B cell (primary cell): ENCODE measurements at regions not wholly inside any gene's neighbourhood (a gene's known extent, or its start where the extent isn't known, plus 50 kb on each side); places are given as distances from the start of the nearest gene placed in this dataset.

ENCODE experiments used
- ATAC-seq: fragments of 200-7000 bp; cut with Tn5 transposase; one replicate; pipeline ENCODE4 v1.10.0; 2021; ENCODE audit warnings: low read depth, mild to moderate bottlenecking, moderate number of reproducible peaks, moderate library complexity
- CTCF ChIA-PET: fragments of 350-600 bp; sonication (Branson Sonifier 250); formaldehyde crosslinking; loops from one replicate; lab custom pipeline; 2021; ENCODE audit warnings: antibody characterized with exemption, inconsistent platforms; lab: Charles Lee
- POLR2A ChIA-PET: fragments of 350-600 bp; sonication (Branson Sonifier 250); formaldehyde crosslinking; loops from one replicate; lab custom pipeline; 2021; ENCODE audit warnings: antibody characterized with exemption; lab: Charles Lee
- DNase-seq: peaks from one replicate; pipeline ENCODE4 v3.0.0; 2013
- H2AFZ ChIP-seq: 2 replicates; pipeline ENCODE4 v1.6.1; 2012; ENCODE audit warnings: mild to moderate bottlenecking, low read depth, low read length; ENCODE audit not compliant: insufficient read depth, poor library complexity, severe bottlenecking
- H3K27ac ChIP-seq, 2 donors: 1 replicate in 1 of 2; 2 replicates in 1 of 2; pipeline ENCODE4 v1.5.1; 2012 to 2013; ENCODE audit warnings: low read length in 2 of 2, mild to moderate bottlenecking in 2 of 2, moderate library complexity in 1 of 2
- H3K27me3 ChIP-seq, 4 experiments: fragments of 200-600 bp in 1 of 4; sonication (generic) in 1 of 4; replicated peaks in 1 of 4; 1 replicate in 2 of 4; 2 replicates in 2 of 4; pipeline versions ENCODE4 v1.6.1 to v1.7.0; 2013 to 2016; ENCODE audit warnings: low read length in 3 of 4, mild to moderate bottlenecking in 2 of 4, mixed read lengths in 1 of 4, moderate library complexity in 1 of 4; ENCODE audit not compliant: insufficient read depth in 4 of 4, control insufficient read depth in 3 of 4; ENCODE audit errors: control extremely low read depth in 1 of 4
- H3K36me3 ChIP-seq, 2 experiments: replicated peaks in 1 of 2; 1 replicate in 1 of 2; 2 replicates in 1 of 2; pipeline versions ENCODE4 v1.6.1 to v1.7.1; 2013; ENCODE audit warnings: low read length in 1 of 2; ENCODE audit not compliant: insufficient read depth in 2 of 2, control insufficient read depth in 1 of 2; ENCODE audit errors: control extremely low read depth in 1 of 2, extremely low read depth in 1 of 2
- H3K4me1 ChIP-seq, 2 donors: fragments of 200-600 bp in 1 of 2; sonication (generic) in 1 of 2; 1 replicate in 1 of 2; 2 replicates in 1 of 2; pipeline versions ENCODE4 v1.5.1 to v1.6.1; 2013 to 2017; ENCODE audit warnings: low read length in 2 of 2; ENCODE audit not compliant: control insufficient read depth in 2 of 2, insufficient read depth in 2 of 2
- H3K4me2 ChIP-seq: replicated peaks from 2 replicates; pipeline ENCODE3; 2012; ENCODE audit warnings: mild to moderate bottlenecking, low read depth, low read length; ENCODE audit not compliant: poor library complexity, severe bottlenecking
- H3K4me3 ChIP-seq, 5 experiments: fragments of 200-600 bp in 1 of 5; sonication (generic) in 1 of 5; 1 replicate in 3 of 5; 2 replicates in 2 of 5; pipeline versions ENCODE4 v1.5.1 to v1.7.0; 2011 to 2016; ENCODE audit warnings: low read length in 4 of 5, mild to moderate bottlenecking in 4 of 5, low read depth in 2 of 5, control low read depth in 1 of 5, moderate library complexity in 1 of 5; ENCODE audit not compliant: insufficient read depth in 1 of 5; ENCODE audit errors: control extremely low read depth in 1 of 5, extremely low read depth in 1 of 5
- H3K79me2 ChIP-seq: fragments of 200-600 bp; sonication (generic); one replicate; pipeline ENCODE4 v1.6.0; 2016; ENCODE audit warnings: low read length; ENCODE audit not compliant: control insufficient read depth, insufficient read depth
- H3K9ac ChIP-seq: fragments of 200-600 bp; sonication (generic); 2 replicates; pipeline ENCODE4 v1.6.1; 2017; ENCODE audit warnings: mild to moderate bottlenecking, low read length, moderate library complexity
- H3K9me3 ChIP-seq, 3 donors: one replicate each; pipeline versions ENCODE4 v1.6.1 to v1.7.1; 2013; ENCODE audit warnings: low read length in 2 of 3; ENCODE audit not compliant: control insufficient read depth in 2 of 3, insufficient read depth in 1 of 3; ENCODE audit errors: control extremely low read depth in 1 of 3
- H4K20me1 ChIP-seq: 2 replicates; pipeline ENCODE4 v1.6.0; 2012; ENCODE audit warnings: mild to moderate bottlenecking, low read length; ENCODE audit not compliant: insufficient read depth, control insufficient read depth, poor library complexity, severe bottlenecking
- H3K27ac Mint-ChIP-seq: one replicate; pipeline ENCODE4 v1.8.0; 2021; ENCODE audit warnings: mixed read lengths
- H3K27me3 Mint-ChIP-seq: one replicate; pipeline ENCODE4 v1.8.0; 2021; ENCODE audit warnings: mixed read lengths
- H3K4me1 Mint-ChIP-seq: one replicate; pipeline ENCODE4 v1.8.0; 2021; ENCODE audit warnings: mixed read lengths
- H3K4me3 Mint-ChIP-seq: one replicate; pipeline ENCODE4 v1.8.0; 2021; ENCODE audit warnings: mixed read lengths
- H3K9me3 Mint-ChIP-seq: one replicate; pipeline ENCODE4 v1.8.0; 2022; ENCODE audit warnings: mixed read lengths; ENCODE audit not compliant: insufficient read depth
- EZH2 ChIP-seq: IDR thresholded peaks from 2 replicates; pipeline ENCODE4 v1.6.1; 2012; ENCODE audit warnings: borderline replicate concordance, low read depth, mild to moderate bottlenecking, moderate library complexity, low read length; ENCODE audit not compliant: insufficient read depth, poor library complexity, severe bottlenecking
- WGBS: methylation state at CpG from one replicate; pipeline ENCODE4 v1.1.5; 2013; ENCODE audit warnings: missing lambda C conversion rate; ENCODE audit not compliant: insufficient coverage; 5-methylcytosine and 5-hydroxymethylcytosine counted together
- intact Hi-C: fragments of 100-400 bp; cut with micrococcal nuclease; formaldehyde crosslinking; loops from one replicate; pipeline ENCODE4 v1.10.0; 2022
- TF ChIP-seq, protein P1 (sequence below): fragments of 200-600 bp; IDR thresholded peaks from one replicate; pipeline ENCODE4 v1.8.0; 2022; ENCODE audit warnings: antibody characterized with exemption, mild to moderate bottlenecking

DNA sequence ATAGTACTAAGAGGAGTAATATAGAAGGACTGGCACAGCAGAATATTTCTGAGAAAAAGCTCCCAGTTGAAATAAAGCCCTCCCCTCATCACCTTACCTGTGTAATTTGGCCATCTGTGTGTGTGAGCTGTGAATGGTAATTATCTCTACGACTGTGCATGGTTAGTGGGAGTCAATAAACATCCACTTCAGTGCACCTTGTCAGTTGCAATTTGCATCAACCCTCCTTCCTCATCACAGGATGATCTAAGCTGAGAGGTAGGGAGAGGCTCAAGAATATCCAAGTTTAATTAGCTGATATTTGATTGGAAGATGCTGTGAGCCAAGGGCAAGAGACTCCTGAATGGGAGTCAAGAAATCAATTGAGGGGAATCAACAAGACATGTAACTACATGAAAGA, 694.9 kb upstream of the KLHL29 start:
- no peak overlapping the region for H3K27ac ChIP-seq
- ATAC-seq (no peak), DNase-seq (no peak)
- no peaks in the 10 kb centered on the region for H3K27me3 ChIP-seq
- H3K4me3 ChIP-seq = no peak overlapping the region
- ChIA-PET POLR2A (no interaction called here), CTCF (no interaction called here)
- H2AFZ ChIP-seq = no peak overlapping the region
- H3K36me3 ChIP-seq = no peaks in the 10 kb centered on the region
- Mint-ChIP-seq H3K27me3 (no peaks in the 10 kb centered on the region), H3K4me1 (no peaks in the 10 kb centered on the region), H3K4me3 (no peak overlapping the region), H3K9me3 (peaks cover 3% of the 10 kb centered on the region), H3K27ac (no peak overlapping the region)
- no CpG with 5 or more reads among the region's 1 CpG for WGBS
- H4K20me1 ChIP-seq = no peaks in the 10 kb centered on the region
- H3K4me2 ChIP-seq = no peak overlapping the region
- H3K9me3 ChIP-seq = no peaks in the 10 kb centered on the region
- no peak overlapping the region for H3K9ac ChIP-seq
- no peaks in the 10 kb centered on the region for H3K4me1 ChIP-seq
- intact Hi-C loops = no loop called here
- no peaks in the 10 kb centered on the region for H3K79me2 ChIP-seq
- TF ChIP-seq, protein P1, sequence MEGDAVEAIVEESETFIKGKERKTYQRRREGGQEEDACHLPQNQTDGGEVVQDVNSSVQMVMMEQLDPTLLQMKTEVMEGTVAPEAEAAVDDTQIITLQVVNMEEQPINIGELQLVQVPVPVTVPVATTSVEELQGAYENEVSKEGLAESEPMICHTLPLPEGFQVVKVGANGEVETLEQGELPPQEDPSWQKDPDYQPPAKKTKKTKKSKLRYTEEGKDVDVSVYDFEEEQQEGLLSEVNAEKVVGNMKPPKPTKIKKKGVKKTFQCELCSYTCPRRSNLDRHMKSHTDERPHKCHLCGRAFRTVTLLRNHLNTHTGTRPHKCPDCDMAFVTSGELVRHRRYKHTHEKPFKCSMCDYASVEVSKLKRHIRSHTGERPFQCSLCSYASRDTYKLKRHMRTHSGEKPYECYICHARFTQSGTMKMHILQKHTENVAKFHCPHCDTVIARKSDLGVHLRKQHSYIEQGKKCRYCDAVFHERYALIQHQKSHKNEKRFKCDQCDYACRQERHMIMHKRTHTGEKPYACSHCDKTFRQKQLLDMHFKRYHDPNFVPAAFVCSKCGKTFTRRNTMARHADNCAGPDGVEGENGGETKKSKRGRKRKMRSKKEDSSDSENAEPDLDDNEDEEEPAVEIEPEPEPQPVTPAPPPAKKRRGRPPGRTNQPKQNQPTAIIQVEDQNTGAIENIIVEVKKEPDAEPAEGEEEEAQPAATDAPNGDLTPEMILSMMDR = no peak
- TF ChIP-seq EZH2 = no peak

DNA sequence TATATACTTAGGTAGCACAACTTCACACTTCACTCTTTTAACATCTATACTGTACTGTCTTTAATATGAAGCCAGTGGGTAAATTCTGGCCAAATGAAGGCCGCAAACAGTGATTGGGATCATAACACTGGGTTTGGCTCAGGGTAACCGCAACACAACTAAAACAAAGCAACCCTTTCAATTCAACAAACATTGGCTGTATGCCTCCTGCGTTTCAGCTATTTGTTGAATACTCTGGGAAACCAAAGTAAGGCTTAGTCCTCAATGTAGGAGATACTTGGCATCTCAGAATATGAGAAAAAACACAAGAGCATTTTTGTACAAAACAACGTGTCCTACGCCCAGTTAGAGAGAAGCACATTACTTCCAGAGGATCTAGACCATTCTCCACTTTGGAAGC, 693.3 kb upstream of the KLHL29 start:
- H3K27ac ChIP-seq = no peak overlapping the region
- Mint-ChIP-seq H3K9me3 (no peaks in the 10 kb centered on the region), H3K4me3 (no peak overlapping the region), H3K4me1 (no peaks in the 10 kb centered on the region), H3K27me3 (no peaks in the 10 kb centered on the region), H3K27ac (no peak overlapping the region)
- TF ChIP-seq, protein P1 = no peak
- TF ChIP-seq EZH2 = no peak
- ATAC-seq (no peak), DNase-seq (no peak)
- no peak overlapping the region for H3K9ac ChIP-seq
- H3K36me3 ChIP-seq = no peaks in the 10 kb centered on the region
- no peaks in the 10 kb centered on the region for H3K27me3 ChIP-seq
- no peaks in the 10 kb centered on the region for H3K79me2 ChIP-seq
- no peaks in the 10 kb centered on the region for H3K9me3 ChIP-seq
- H3K4me3 ChIP-seq = no peak overlapping the region
- H2AFZ ChIP-seq = no peak overlapping the region
- intact Hi-C loops = no loop called here
- H4K20me1 ChIP-seq = no peaks in the 10 kb centered on the region
- no peak overlapping the region for H3K4me2 ChIP-seq
- CTCF ChIA-PET = no interaction called here
- H3K4me1 ChIP-seq = no peaks in the 10 kb centered on the region
- POLR2A ChIA-PET = no interaction called here
- 80% methylated on average over 1 of the region's 5 CpGs for WGBS
